HG02973 (cell line): ENCODE measurements at regions not wholly inside any gene's neighbourhood (a gene's known extent, or its start where the extent isn't known, plus 50 kb on each side); places are given as distances from the start of the nearest gene placed in this dataset.
A peak's percentile ranks its signal among the peaks of the same experiment; 100 is the strongest.

ENCODE experiments used
- ATAC-seq: cut with Tn5 transposase; IDR thresholded peaks from one replicate; pipeline ENCODE4 v1.9.1; 2021; ENCODE audit warnings: moderate library complexity; ENCODE audit not compliant: unreplicated experiment

DNA sequence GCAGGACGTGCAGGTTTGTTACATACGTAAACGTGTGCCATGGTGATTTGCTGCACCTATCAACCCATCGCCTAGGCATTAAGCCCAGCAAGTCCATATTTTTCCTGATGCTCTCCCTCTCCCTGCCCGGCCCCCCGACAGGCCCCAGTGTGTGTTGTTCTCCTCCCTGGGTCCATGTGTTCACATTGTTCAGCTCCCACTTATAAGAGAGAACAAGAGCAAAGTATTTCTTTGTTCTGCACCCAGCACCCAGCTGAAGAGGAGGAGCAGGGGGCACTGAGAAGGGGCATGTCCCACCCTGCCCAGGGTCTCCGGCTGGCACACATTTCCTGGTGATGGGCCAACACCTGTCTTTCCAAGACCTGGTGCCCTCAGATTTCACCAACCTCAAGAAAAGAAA lies 251.1 kb upstream of the ARID1B start:
- no peak for ATAC-seq

GRCh38 chr6:156525541-156525940 lies 251.6 kb upstream of the ARID1B start:
- ATAC-seq, result no peak

DNA sequence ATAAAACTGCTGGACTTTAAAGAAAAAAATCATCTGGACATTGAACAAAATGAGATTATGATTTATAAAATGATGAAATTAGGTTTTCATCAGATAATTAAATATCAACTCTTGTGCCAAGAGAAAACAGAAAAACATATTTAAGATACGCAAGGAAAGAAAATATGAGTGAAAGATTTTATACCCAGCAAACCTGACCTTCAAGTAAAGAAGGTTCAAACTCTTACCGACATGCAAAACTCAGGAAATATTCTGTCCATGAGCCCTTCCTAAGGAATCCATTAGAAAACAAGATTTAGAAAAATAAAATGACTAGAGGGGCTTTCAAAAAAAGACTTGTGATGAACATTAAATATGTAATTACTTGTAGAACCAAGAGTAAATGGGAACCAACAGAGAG lies 257.2 kb upstream of the ARID1B start:
- ATAC-seq, result no peak

- ATAC-seq, result no peak
Observed at GRCh38 chr6:156517088-156517487, 260.1 kb upstream of the ARID1B start.

GRCh38 chr6:156515242-156515641 lies 261.9 kb upstream of the ARID1B start:
- no peak for ATAC-seq

- no peak for ATAC-seq
Observed at GRCh38 chr6:156513504-156513903, 263.7 kb upstream of the ARID1B start.

DNA sequence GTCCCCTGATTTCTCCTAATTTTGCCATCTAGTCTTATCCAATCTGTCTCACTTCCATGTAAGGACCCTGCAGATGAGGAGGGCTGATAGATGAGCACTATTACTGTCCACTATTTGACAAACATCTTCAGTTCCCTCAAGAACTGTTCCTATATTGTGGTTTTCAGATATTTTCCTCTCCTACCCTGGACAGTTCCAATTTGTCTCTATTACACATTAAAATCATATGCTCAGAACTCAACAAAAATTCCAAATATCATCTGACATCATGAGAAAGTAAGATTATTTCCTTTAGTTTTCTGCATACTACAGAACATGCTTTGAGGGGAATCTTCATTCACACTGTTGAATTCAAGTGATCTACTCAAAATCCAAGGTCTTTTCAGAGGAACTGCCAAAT lies 265.6 kb upstream of the ARID1B start:
- ATAC-seq, result no peak

DNA sequence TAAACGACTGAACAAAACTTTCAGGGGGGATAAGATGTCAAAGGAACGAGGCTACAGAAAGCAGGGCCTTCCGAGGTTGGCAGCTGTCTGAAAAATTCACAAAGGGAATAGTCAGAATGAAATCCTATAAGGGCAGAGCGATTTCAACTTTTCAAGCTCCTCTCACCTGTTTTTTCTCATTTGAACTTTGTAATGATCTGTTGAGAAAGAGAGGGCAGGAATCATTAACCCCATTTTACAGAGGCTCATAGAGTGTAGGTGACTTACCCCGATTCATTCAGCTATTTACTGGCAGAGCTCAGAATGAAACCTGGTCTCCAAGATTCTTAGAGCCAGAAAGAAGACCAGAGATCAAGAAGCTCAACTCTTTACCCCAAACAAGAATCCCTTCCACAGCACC lies 266.1 kb upstream of the ARID1B start:
- ATAC-seq, result no peak

GRCh38 chr6:156510242-156510641 lies 266.9 kb upstream of the ARID1B start:
- ATAC-seq, result no peak

GRCh38 chr6:156509496-156509895 lies 267.7 kb upstream of the ARID1B start:
- no peak for ATAC-seq

DNA sequence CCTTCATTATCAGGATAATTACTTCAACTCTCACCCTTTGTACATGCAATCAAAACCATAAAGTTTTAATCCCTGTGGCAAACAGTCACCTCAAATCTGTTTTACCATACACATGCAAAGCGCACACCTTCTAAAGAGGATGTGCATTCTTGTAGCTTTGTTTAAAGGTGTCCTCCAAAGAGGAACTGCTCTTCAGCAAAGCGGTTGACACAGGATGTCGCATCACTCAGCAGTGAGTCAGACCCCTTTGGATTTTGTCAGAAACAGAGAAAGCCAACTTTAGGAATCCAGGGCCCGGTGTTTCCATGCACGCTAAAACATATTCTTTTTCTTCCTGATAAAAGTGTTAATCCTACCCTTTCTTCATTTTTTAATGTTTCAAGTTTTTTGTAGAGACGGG lies 268.3 kb upstream of the ARID1B start:
- no peak for ATAC-seq

DNA sequence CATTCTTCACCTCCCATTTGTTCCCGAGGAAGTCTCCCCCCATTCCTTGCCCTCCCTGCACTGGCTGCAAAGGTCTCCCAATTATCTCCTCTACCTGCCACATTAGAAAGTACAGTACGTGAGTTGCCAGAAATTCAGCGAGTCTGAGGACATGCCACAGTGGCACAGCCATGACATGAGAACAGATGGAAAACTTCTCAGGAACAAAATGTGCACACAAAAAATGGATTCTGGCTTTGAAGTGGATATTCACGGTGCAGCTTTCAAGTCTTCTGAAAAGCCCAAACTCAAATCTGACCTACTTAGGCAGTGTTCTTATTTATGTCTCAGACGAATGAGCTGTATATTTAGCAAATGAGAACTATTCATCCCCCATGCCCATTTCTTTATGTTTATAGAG lies 269.1 kb upstream of the ARID1B start:
- no peak for ATAC-seq

GRCh38 chr6:156507656-156508055 lies 269.5 kb upstream of the ARID1B start:
- ATAC-seq, result no peak

GRCh38 chr6:156507106-156507505 lies 270.1 kb upstream of the ARID1B start:
- no peak for ATAC-seq

DNA sequence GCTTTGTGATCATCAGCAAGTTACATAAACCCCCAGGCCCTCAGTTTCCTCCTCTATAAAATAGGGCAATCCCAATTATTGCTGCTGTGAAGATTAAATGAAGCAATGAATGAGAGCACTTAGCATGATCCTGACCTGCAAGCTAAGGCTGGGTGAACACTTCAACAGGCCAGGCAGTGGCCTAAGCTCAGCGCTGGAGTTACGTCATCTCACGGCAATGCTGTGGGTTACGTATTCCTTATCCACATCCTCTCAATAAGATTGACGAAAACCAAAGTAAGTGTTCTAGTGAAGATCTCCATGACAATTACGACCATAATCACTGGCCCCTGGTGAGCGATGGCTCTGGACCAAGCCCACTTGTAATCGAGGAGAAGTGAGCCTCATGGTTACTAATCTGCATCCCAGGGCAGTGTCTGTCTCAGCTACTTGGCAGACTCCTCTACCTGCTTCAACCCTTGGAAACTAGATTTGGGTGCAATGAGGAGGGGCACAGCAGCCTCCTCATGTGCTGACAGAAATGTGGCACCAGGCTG lies 274.1 kb upstream of the ARID1B start:
- no peak for ATAC-seq

- ATAC-seq, result no peak
Observed at GRCh38 chr6:156497618-156498017, 279.6 kb upstream of the ARID1B start.

DNA sequence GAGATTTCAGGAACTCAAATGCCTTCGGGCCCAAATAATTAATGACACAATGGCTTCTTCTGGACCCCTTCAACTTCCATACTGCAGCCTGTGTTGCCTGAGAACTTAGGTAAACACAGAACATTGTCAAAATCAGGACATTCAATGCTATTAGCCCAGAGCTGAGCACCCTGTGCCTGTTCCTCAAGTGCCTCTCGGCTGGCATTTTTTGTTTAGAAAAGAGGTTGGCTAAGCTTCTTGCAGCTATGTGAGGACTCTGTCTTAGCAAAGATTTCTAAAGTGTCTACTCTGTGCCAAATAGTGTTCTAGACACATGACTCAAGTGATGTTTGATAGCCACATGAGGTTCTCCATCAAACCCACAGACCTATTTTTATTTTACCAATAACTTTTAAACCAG lies 289.3 kb upstream of the ARID1B start:
- ATAC-seq, result no peak

DNA sequence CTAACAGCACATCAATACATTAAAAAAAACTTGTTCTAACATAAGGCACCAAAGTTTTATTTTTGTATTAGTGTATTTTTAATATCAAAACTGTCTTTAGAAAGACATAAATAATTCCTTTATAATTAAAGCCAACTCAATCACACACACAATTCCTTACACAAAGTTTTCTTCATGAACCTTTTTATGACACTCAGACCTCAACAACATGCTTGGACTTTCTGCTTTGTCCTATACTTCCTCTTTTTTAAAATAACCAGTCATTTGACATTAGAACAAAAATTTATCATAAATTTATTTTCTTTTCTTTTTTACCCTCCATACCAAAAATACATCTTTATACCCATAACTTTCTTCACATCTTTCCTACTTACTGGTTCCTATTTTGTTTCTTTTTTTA lies 292.0 kb upstream of the ARID1B start:
- ATAC-seq, result no peak

DNA sequence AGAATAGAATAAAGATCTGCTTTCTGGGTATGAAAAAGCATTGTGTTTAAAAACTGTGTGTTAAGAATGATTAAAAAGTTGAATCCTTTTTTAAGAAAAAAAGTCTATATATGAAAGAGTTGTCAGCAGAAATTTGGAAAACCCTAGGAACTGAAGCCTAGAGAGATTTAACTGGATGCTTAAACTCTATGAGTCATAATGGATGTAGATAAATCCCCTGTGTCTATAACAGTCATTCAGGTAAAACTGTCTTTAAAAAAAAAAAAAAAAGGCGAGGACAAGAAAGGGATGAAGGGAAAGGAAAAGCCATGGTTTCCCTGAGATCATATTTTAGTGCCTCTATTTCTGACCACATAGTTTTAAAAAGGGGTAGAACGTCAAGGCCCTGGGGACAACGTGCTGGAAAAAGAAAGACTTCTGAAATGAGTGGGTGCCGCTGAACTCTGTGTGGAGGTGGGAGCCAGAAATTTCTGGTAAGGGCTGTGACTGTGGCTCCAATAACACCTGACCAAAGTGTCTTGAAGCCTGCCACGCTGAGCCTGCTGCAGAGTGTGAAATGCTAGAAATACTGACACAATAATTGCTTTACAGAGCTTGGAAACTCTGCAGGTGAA lies 302.6 kb upstream of the ARID1B start:
- ATAC-seq, result peak; percentile 84

DNA sequence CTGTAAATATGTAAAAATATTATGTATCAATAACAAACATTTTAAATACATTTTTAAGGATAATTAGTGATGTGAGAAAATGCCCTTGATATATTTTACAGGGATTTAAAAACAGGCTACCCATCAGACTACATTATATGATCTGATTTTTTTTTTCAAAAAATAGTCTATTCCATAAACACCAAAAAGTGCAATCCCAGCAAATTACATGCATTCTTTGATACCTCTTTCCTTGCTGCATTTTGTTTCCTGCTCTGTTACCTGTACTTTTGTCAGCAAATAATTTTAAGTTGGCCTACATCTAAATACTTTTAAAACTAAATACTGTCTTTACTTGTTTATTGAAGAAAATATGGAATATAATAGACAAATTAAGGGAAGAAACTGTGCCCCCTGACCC lies 306.2 kb upstream of the ARID1B start:
- ATAC-seq, result no peak

DNA sequence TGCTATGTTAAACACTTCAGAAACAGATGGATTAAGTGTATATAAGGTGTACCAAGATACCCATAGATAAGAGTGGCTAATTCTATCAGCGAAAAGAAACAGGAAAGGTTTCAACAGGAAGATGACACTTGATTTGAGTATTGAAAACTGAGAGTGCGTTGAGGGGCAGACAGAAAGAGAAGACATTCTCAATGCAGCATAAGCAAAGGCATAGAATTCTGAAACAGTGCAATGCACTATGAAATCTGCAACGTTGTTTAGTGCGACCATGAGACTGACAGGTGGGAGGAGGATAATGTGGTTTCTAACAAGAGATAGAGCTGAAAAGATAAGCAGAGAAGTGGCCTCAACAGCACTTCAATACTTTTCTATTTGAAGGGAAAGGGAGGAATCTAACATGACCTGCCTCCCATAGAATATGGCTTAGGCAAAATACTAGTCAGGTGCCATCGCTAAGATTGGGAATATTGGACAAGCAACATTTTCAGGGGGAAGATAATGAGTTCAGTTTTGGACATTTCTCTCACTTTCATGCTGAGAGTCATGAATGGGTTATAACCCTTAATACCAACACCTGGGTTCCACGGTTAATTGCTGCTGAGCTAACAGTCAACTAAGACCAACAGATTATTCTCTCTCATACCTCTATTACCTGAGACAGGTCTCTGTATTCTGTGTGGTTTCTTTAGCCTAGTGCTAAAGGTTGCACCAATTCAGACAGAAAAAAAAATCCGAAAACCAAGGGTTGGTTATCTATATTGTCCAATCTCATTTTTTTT lies 312.9 kb upstream of the ARID1B start:
- no peak for ATAC-seq

- ATAC-seq, result no peak
Observed at GRCh38 chr6:156461647-156462046, 315.5 kb upstream of the ARID1B start.

- ATAC-seq, result no peak
Observed at GRCh38 chr6:156457601-156458000, 319.6 kb upstream of the ARID1B start.
